Esophagus (tissue), 2 donors: ENCODE measurements at regions not wholly inside any gene's neighbourhood (a gene's known extent, or its start where the extent isn't known, plus 50 kb on each side); places are given as distances from the start of the nearest gene placed in this dataset.

Source experiments
- H3K27ac ChIP-seq, 2 donors: one replicate each; pipeline ENCODE4 v1.5.1; 2013; ENCODE audit warnings: low read depth in 2 of 2, mild to moderate bottlenecking in 2 of 2, inconsistent platforms in 1 of 2, low read length in 1 of 2, moderate library complexity in 1 of 2
- H3K27me3 ChIP-seq, 2 donors: one replicate each; pipeline ENCODE4 v1.6.1; 2013; ENCODE audit warnings: low read length in 2 of 2, control low read depth in 1 of 2, mild to moderate bottlenecking in 1 of 2; ENCODE audit not compliant: insufficient read depth in 2 of 2, control insufficient read depth in 1 of 2
- H3K36me3 ChIP-seq, 2 donors: one replicate each; pipeline ENCODE4 v1.6.1; 2013; ENCODE audit warnings: low read length in 1 of 2; ENCODE audit not compliant: control insufficient read depth in 2 of 2, insufficient read depth in 2 of 2
- H3K4me1 ChIP-seq, 2 donors: one replicate each; pipeline ENCODE4 v1.6.1; 2013; ENCODE audit warnings: low read length in 1 of 2; ENCODE audit not compliant: control insufficient read depth in 2 of 2, insufficient read depth in 2 of 2
- H3K4me3 ChIP-seq, 2 donors: one replicate each; pipeline ENCODE4 v1.5.1; 2013; ENCODE audit warnings: low read length in 2 of 2, mild to moderate bottlenecking in 2 of 2, low read depth in 1 of 2, moderate library complexity in 1 of 2
- H3K9me3 ChIP-seq, 2 donors: one replicate each; pipeline ENCODE4 v1.6.1; 2013; ENCODE audit warnings: mild to moderate bottlenecking in 2 of 2, low read depth in 1 of 2, low read length in 1 of 2, moderate library complexity in 1 of 2; ENCODE audit not compliant: control insufficient read depth in 2 of 2, insufficient read depth in 1 of 2
- WGBS, 2 donors: extraction: QIAGEN DNeasy Blood & Tissue Kit; methylation state at CpG; one replicate each; pipeline ENCODE4 v1.1.7; 2013; 5-methylcytosine and 5-hydroxymethylcytosine counted together
- donor health status: healthy with polysubstance abuse.
- donor health status: Bipolar disorder and iron deficiency.

DNA sequence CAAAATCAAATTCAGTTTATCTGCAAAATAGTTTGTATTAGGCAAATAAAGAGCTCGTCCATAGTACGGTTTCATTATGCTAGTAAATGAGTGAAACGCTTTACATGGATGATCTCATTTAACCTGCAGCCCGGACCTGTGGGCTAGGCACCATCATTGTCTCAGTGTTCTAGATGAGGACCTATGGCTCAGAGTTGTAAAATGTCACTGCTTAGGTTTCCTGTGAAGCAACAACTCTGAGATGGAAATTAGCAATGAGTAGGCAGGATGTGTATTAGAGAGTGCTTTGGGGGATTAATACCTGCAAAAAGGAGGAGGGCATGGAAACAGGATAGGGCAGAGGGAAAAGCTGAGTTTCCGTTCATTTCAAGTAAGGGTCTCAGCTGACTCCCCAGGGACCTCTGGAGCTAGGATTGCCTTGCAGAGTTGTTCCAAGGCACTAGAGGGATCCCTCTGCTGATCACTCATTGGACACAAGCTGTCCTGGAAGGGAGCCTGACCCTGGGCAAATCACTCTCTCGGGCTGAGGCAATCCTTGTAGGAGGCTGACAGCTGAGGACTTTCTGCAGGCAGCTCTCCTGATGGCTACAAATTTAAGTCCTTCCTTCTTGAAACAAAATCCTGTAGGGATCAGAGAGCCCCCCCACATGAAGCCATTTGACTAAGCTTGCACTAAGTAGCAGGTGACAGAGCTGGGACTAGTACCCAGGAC is 58.8 kb upstream of the SIX2 start:
- no peak overlapping the region for H3K4me3 ChIP-seq
- no peaks in the 10 kb centered on the region for H3K27me3 ChIP-seq
- H3K4me1 ChIP-seq = no peaks in the 10 kb centered on the region
- WGBS, 2 donors = 76 to 81% methylated on average over 6 of the region's 6 CpGs
- no peaks in the 10 kb centered on the region for H3K36me3 ChIP-seq
- no peaks in the 10 kb centered on the region for H3K9me3 ChIP-seq
- H3K27ac ChIP-seq = no peak overlapping the region
